ENCODE measurements at regions not wholly inside any gene's neighbourhood (a gene's known extent, or its start where the extent isn't known, plus 50 kb on each side); places are given as distances from the start of the nearest gene placed in this dataset.

DNA sequence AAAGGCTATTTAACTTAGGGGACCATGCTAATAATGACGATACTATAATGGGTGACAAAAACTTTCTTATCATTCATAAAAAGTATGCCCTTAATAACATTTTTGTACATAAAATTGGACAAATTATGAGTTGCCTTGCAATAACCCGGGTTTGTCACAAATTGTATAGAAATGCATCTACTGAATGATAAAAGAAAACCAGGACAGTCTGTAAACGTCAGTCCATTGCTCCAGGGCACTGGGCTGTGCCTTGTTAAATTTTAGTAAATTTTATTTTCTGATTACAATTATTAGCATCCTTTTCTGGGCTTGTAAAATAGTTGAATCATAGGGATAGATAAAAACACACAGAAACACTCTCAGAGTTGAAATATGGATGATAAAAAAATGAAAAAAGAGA is 778.3 kb downstream of the RAPGEF2 start:
- TF ChIP-seq, protein P1, sequence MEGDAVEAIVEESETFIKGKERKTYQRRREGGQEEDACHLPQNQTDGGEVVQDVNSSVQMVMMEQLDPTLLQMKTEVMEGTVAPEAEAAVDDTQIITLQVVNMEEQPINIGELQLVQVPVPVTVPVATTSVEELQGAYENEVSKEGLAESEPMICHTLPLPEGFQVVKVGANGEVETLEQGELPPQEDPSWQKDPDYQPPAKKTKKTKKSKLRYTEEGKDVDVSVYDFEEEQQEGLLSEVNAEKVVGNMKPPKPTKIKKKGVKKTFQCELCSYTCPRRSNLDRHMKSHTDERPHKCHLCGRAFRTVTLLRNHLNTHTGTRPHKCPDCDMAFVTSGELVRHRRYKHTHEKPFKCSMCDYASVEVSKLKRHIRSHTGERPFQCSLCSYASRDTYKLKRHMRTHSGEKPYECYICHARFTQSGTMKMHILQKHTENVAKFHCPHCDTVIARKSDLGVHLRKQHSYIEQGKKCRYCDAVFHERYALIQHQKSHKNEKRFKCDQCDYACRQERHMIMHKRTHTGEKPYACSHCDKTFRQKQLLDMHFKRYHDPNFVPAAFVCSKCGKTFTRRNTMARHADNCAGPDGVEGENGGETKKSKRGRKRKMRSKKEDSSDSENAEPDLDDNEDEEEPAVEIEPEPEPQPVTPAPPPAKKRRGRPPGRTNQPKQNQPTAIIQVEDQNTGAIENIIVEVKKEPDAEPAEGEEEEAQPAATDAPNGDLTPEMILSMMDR (IDR thresholded peaks at IDR 0.05; ENCODE audit: borderline replicate concordance, extremely low read depth, low read length, poor library complexity, severe bottlenecking): no peak
- no peak for TF ChIP-seq EZH2 (IDR thresholded peaks at IDR 0.05; ENCODE audit: borderline replicate concordance, low read depth, low read length, severe bottlenecking)
- H4K20me1 ChIP-seq (ENCODE audit: insufficient read depth, low read length): no peaks in the 10 kb centered on the region
- H3K27me3 ChIP-seq (ENCODE audit: insufficient read depth, low read length, poor library complexity): no peaks in the 10 kb centered on the region
- no peaks in the 10 kb centered on the region for H3K36me3 ChIP-seq (ENCODE audit: insufficient read depth, low read length)
- no peak overlapping the region for H3K9ac ChIP-seq (ENCODE audit: low read depth, low read length)
- DNase-seq (no peak), ATAC-seq (ENCODE audit: insufficient read depth, low read depth) (no peak)
- H3K4me2 ChIP-seq (ENCODE audit: insufficient read depth, low read length): no peak overlapping the region
- H2AFZ ChIP-seq (ENCODE audit: low read depth, low read length): no peak overlapping the region
- H3K27ac ChIP-seq (ENCODE audit: low read length): no peak overlapping the region
- no peak overlapping the region for H3K4me3 ChIP-seq (ENCODE audit: low read depth in 1 of 2, low read length in 2 of 2)
- H3K9me3 ChIP-seq (ENCODE audit: insufficient read depth, low read length, severe bottlenecking): no peaks in the 10 kb centered on the region
- no peaks in the 10 kb centered on the region for H3K79me2 ChIP-seq (ENCODE audit: insufficient read depth, low read length)
- no peaks in the 10 kb centered on the region for H3K4me1 ChIP-seq (ENCODE audit: insufficient read depth, low read length)

DNA sequence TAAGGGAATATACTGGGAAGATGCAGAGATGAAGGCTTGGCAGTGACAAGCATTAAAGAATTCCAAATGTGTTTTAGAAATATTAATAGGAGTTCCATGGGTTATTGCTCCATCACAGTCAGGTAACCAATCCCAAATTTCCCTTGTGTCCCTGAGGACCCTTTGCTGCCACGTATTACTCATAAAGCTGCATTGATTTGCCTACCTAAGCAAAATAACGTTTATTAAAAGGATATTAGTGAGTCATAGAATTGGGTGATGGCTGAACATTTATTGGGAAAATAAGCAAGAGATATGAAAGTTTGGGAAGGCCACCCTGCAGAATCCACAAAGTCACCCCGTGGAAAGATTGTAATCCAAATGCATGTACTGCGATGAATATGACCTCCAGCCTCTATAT is 782.1 kb downstream of the RAPGEF2 start:
- TF ChIP-seq, protein P1 (IDR thresholded peaks at IDR 0.05; ENCODE audit: borderline replicate concordance, extremely low read depth, low read length, poor library complexity, severe bottlenecking): no peak
- no peak for TF ChIP-seq EZH2 (IDR thresholded peaks at IDR 0.05; ENCODE audit: borderline replicate concordance, low read depth, low read length, severe bottlenecking)
- Histone ChIP-seq H3K4me2 (ENCODE audit: insufficient read depth, low read length) (no peak overlapping the region), H3K27me3 (ENCODE audit: insufficient read depth, low read length, poor library complexity) (no peaks in the 10 kb centered on the region), H3K79me2 (ENCODE audit: insufficient read depth, low read length) (no peaks in the 10 kb centered on the region), H3K9me3 (ENCODE audit: insufficient read depth, low read length, severe bottlenecking) (no peaks in the 10 kb centered on the region), H3K27ac (ENCODE audit: low read length) (no peak overlapping the region), H2AFZ (ENCODE audit: low read depth, low read length) (no peak overlapping the region), H3K4me1 (ENCODE audit: insufficient read depth, low read length) (no peaks in the 10 kb centered on the region), H3K9ac (ENCODE audit: low read depth, low read length) (no peak overlapping the region), H3K4me3 (ENCODE audit: low read depth in 1 of 2, low read length in 2 of 2) (no peak overlapping the region), H4K20me1 (ENCODE audit: insufficient read depth, low read length) (no peaks in the 10 kb centered on the region), H3K36me3 (ENCODE audit: insufficient read depth, low read length) (no peaks in the 10 kb centered on the region)
- DNase-seq: no peak
- ATAC-seq (ENCODE audit: insufficient read depth, low read depth): no peak

DNA sequence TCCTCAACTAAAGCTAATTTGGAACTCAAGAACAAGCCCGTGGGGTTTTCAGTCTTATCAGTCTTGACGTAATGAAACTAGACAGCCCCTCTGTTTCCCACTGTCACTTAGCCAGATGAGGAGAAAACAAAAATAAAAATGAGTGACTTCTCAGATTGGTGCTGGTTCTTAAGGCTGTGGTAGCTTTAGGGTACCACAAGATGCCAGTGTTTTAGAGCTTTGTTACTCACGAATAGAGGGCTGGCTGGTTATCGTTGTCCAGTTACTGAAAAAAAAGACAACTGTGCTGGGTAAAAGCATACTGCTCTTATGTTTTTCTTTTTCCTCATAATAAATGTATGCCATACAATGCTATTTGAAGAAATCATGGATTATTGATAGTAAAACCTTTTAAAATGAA is 796.7 kb downstream of the RAPGEF2 start:
- TF ChIP-seq, protein P1 (IDR thresholded peaks at IDR 0.05; ENCODE audit: borderline replicate concordance, extremely low read depth, low read length, poor library complexity, severe bottlenecking): no peak
- TF ChIP-seq EZH2 (IDR thresholded peaks at IDR 0.05; ENCODE audit: borderline replicate concordance, low read depth, low read length, severe bottlenecking): no peak
- H3K9ac ChIP-seq (ENCODE audit: low read depth, low read length): no peak overlapping the region
- no peak overlapping the region for H3K27ac ChIP-seq (ENCODE audit: low read length)
- no peaks in the 10 kb centered on the region for H3K9me3 ChIP-seq (ENCODE audit: insufficient read depth, low read length, severe bottlenecking)
- no peak overlapping the region for H2AFZ ChIP-seq (ENCODE audit: low read depth, low read length)
- no peaks in the 10 kb centered on the region for H3K36me3 ChIP-seq (ENCODE audit: insufficient read depth, low read length)
- no peak overlapping the region for H3K4me2 ChIP-seq (ENCODE audit: insufficient read depth, low read length)
- H4K20me1 ChIP-seq (ENCODE audit: insufficient read depth, low read length): no peaks in the 10 kb centered on the region
- no peak for ATAC-seq (ENCODE audit: insufficient read depth, low read depth)
- no peaks in the 10 kb centered on the region for H3K4me1 ChIP-seq (ENCODE audit: insufficient read depth, low read length)
- no peak overlapping the region for H3K4me3 ChIP-seq (ENCODE audit: low read depth in 1 of 2, low read length in 2 of 2)
- H3K27me3 ChIP-seq (ENCODE audit: insufficient read depth, low read length, poor library complexity): no peaks in the 10 kb centered on the region
- H3K79me2 ChIP-seq (ENCODE audit: insufficient read depth, low read length): no peaks in the 10 kb centered on the region
- no peak for DNase-seq

DNA sequence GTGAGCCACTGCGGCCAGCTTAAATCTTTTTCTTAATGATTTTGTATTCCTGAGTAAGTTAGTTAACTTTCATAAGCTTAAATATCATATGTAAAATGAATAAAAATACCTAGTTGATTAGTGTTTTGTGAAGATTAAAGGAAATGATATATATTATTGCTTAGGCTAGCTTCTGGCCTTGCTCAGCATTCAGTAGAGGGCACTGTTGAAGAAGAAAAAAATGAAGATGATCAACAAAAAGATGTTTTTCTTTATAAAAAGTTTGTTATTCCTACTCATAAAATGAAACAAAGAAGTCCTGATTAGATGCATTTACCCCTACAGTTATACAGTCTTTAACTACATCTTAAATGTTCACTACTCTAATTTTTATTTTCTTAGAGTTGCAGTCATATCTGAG is 797.7 kb downstream of the RAPGEF2 start:
- H3K27ac ChIP-seq (ENCODE audit: low read length): no peak overlapping the region
- no peak overlapping the region for H3K4me3 ChIP-seq (ENCODE audit: low read depth in 1 of 2, low read length in 2 of 2)
- no peaks in the 10 kb centered on the region for H3K36me3 ChIP-seq (ENCODE audit: insufficient read depth, low read length)
- H3K9ac ChIP-seq (ENCODE audit: low read depth, low read length): no peak overlapping the region
- DNase-seq (no peak), ATAC-seq (ENCODE audit: insufficient read depth, low read depth) (no peak)
- H4K20me1 ChIP-seq (ENCODE audit: insufficient read depth, low read length): no peaks in the 10 kb centered on the region
- no peaks in the 10 kb centered on the region for H3K27me3 ChIP-seq (ENCODE audit: insufficient read depth, low read length, poor library complexity)
- TF ChIP-seq, protein P1 (IDR thresholded peaks at IDR 0.05; ENCODE audit: borderline replicate concordance, extremely low read depth, low read length, poor library complexity, severe bottlenecking): no peak
- no peak for TF ChIP-seq EZH2 (IDR thresholded peaks at IDR 0.05; ENCODE audit: borderline replicate concordance, low read depth, low read length, severe bottlenecking)
- no peaks in the 10 kb centered on the region for H3K4me1 ChIP-seq (ENCODE audit: insufficient read depth, low read length)
- no peaks in the 10 kb centered on the region for H3K9me3 ChIP-seq (ENCODE audit: insufficient read depth, low read length, severe bottlenecking)
- no peaks in the 10 kb centered on the region for H3K79me2 ChIP-seq (ENCODE audit: insufficient read depth, low read length)
- no peak overlapping the region for H3K4me2 ChIP-seq (ENCODE audit: insufficient read depth, low read length)
- H2AFZ ChIP-seq (ENCODE audit: low read depth, low read length): no peak overlapping the region
